Lower leg skin (tissue), 3 donors: ENCODE measurements at regions not wholly inside any gene's neighbourhood (a gene's known extent, or its start where the extent isn't known, plus 50 kb on each side); places are given as distances from the start of the nearest gene placed in this dataset.

Experiments
- CTCF ChIP-seq, 3 donors: fragments of 450-650 bp; IDR thresholded peaks; one replicate each; pipeline ENCODE4 v1.5.1; 2016; ENCODE audit warnings: antibody characterized with exemption in 3 of 3, mild to moderate bottlenecking in 3 of 3, moderate library complexity in 2 of 3
- POLR2A ChIP-seq, 2 donors: fragments of 450-650 bp; IDR thresholded peaks; one replicate each; pipeline ENCODE4 v1.6.1; 2016 to 2017; ENCODE audit warnings: antibody characterized with exemption in 2 of 2, mild to moderate bottlenecking in 1 of 2, moderate library complexity in 1 of 2

GRCh38 chr10:21401196-21401595 lies 124.3 kb downstream of the SKIDA1 start:
- TF ChIP-seq CTCF (IDR thresholded peaks at IDR 0.05) = no peak
- TF ChIP-seq POLR2A (IDR thresholded peaks at IDR 0.05) = no peak
